B cell (primary cell): ENCODE measurements at regions not wholly inside any gene's neighbourhood (a gene's known extent, or its start where the extent isn't known, plus 50 kb on each side); places are given as distances from the start of the nearest gene placed in this dataset.

Source experiments
- ATAC-seq: fragments of 200-7000 bp; cut with Tn5 transposase; one replicate; pipeline ENCODE4 v1.10.0; 2021; ENCODE audit warnings: low read depth, mild to moderate bottlenecking, moderate number of reproducible peaks, moderate library complexity
- CTCF ChIA-PET: fragments of 350-600 bp; sonication (Branson Sonifier 250); formaldehyde crosslinking; loops from one replicate; lab custom pipeline; 2021; ENCODE audit warnings: antibody characterized with exemption, inconsistent platforms; lab: Charles Lee
- POLR2A ChIA-PET: fragments of 350-600 bp; sonication (Branson Sonifier 250); formaldehyde crosslinking; loops from one replicate; lab custom pipeline; 2021; ENCODE audit warnings: antibody characterized with exemption; lab: Charles Lee
- DNase-seq: peaks from one replicate; pipeline ENCODE4 v3.0.0; 2013
- H2AFZ ChIP-seq: 2 replicates; pipeline ENCODE4 v1.6.1; 2012; ENCODE audit warnings: mild to moderate bottlenecking, low read depth, low read length; ENCODE audit not compliant: insufficient read depth, poor library complexity, severe bottlenecking
- H3K27ac ChIP-seq, 2 donors: 1 replicate in 1 of 2; 2 replicates in 1 of 2; pipeline ENCODE4 v1.5.1; 2012 to 2013; ENCODE audit warnings: low read length in 2 of 2, mild to moderate bottlenecking in 2 of 2, moderate library complexity in 1 of 2
- H3K27me3 ChIP-seq, 4 experiments: fragments of 200-600 bp in 1 of 4; sonication (generic) in 1 of 4; replicated peaks in 1 of 4; 1 replicate in 2 of 4; 2 replicates in 2 of 4; pipeline versions ENCODE4 v1.6.1 to v1.7.0; 2013 to 2016; ENCODE audit warnings: low read length in 3 of 4, mild to moderate bottlenecking in 2 of 4, mixed read lengths in 1 of 4, moderate library complexity in 1 of 4; ENCODE audit not compliant: insufficient read depth in 4 of 4, control insufficient read depth in 3 of 4; ENCODE audit errors: control extremely low read depth in 1 of 4
- H3K36me3 ChIP-seq, 2 experiments: replicated peaks in 1 of 2; 1 replicate in 1 of 2; 2 replicates in 1 of 2; pipeline versions ENCODE4 v1.6.1 to v1.7.1; 2013; ENCODE audit warnings: low read length in 1 of 2; ENCODE audit not compliant: insufficient read depth in 2 of 2, control insufficient read depth in 1 of 2; ENCODE audit errors: control extremely low read depth in 1 of 2, extremely low read depth in 1 of 2
- H3K4me1 ChIP-seq, 2 donors: fragments of 200-600 bp in 1 of 2; sonication (generic) in 1 of 2; 1 replicate in 1 of 2; 2 replicates in 1 of 2; pipeline versions ENCODE4 v1.5.1 to v1.6.1; 2013 to 2017; ENCODE audit warnings: low read length in 2 of 2; ENCODE audit not compliant: control insufficient read depth in 2 of 2, insufficient read depth in 2 of 2
- H3K4me2 ChIP-seq: replicated peaks from 2 replicates; pipeline ENCODE3; 2012; ENCODE audit warnings: mild to moderate bottlenecking, low read depth, low read length; ENCODE audit not compliant: poor library complexity, severe bottlenecking
- H3K4me3 ChIP-seq, 5 experiments: fragments of 200-600 bp in 1 of 5; sonication (generic) in 1 of 5; 1 replicate in 3 of 5; 2 replicates in 2 of 5; pipeline versions ENCODE4 v1.5.1 to v1.7.0; 2011 to 2016; ENCODE audit warnings: low read length in 4 of 5, mild to moderate bottlenecking in 4 of 5, low read depth in 2 of 5, control low read depth in 1 of 5, moderate library complexity in 1 of 5; ENCODE audit not compliant: insufficient read depth in 1 of 5; ENCODE audit errors: control extremely low read depth in 1 of 5, extremely low read depth in 1 of 5
- H3K79me2 ChIP-seq: fragments of 200-600 bp; sonication (generic); one replicate; pipeline ENCODE4 v1.6.0; 2016; ENCODE audit warnings: low read length; ENCODE audit not compliant: control insufficient read depth, insufficient read depth
- H3K9ac ChIP-seq: fragments of 200-600 bp; sonication (generic); 2 replicates; pipeline ENCODE4 v1.6.1; 2017; ENCODE audit warnings: mild to moderate bottlenecking, low read length, moderate library complexity
- H3K9me3 ChIP-seq, 3 donors: one replicate each; pipeline versions ENCODE4 v1.6.1 to v1.7.1; 2013; ENCODE audit warnings: low read length in 2 of 3; ENCODE audit not compliant: control insufficient read depth in 2 of 3, insufficient read depth in 1 of 3; ENCODE audit errors: control extremely low read depth in 1 of 3
- H4K20me1 ChIP-seq: 2 replicates; pipeline ENCODE4 v1.6.0; 2012; ENCODE audit warnings: mild to moderate bottlenecking, low read length; ENCODE audit not compliant: insufficient read depth, control insufficient read depth, poor library complexity, severe bottlenecking
- H3K27ac Mint-ChIP-seq: one replicate; pipeline ENCODE4 v1.8.0; 2021; ENCODE audit warnings: mixed read lengths
- H3K27me3 Mint-ChIP-seq: one replicate; pipeline ENCODE4 v1.8.0; 2021; ENCODE audit warnings: mixed read lengths
- H3K4me1 Mint-ChIP-seq: one replicate; pipeline ENCODE4 v1.8.0; 2021; ENCODE audit warnings: mixed read lengths
- H3K4me3 Mint-ChIP-seq: one replicate; pipeline ENCODE4 v1.8.0; 2021; ENCODE audit warnings: mixed read lengths
- H3K9me3 Mint-ChIP-seq: one replicate; pipeline ENCODE4 v1.8.0; 2022; ENCODE audit warnings: mixed read lengths; ENCODE audit not compliant: insufficient read depth
- EZH2 ChIP-seq: IDR thresholded peaks from 2 replicates; pipeline ENCODE4 v1.6.1; 2012; ENCODE audit warnings: borderline replicate concordance, low read depth, mild to moderate bottlenecking, moderate library complexity, low read length; ENCODE audit not compliant: insufficient read depth, poor library complexity, severe bottlenecking
- WGBS: methylation state at CpG from one replicate; pipeline ENCODE4 v1.1.5; 2013; ENCODE audit warnings: missing lambda C conversion rate; ENCODE audit not compliant: insufficient coverage; 5-methylcytosine and 5-hydroxymethylcytosine counted together
- intact Hi-C: fragments of 100-400 bp; cut with micrococcal nuclease; formaldehyde crosslinking; loops from one replicate; pipeline ENCODE4 v1.10.0; 2022
- TF ChIP-seq, protein P1 (sequence below): fragments of 200-600 bp; IDR thresholded peaks from one replicate; pipeline ENCODE4 v1.8.0; 2022; ENCODE audit warnings: antibody characterized with exemption, mild to moderate bottlenecking

- Mint-ChIP-seq H3K9me3 (no peaks in the 10 kb centered on the region), H3K4me3 (no peak overlapping the region), H3K27ac (no peak overlapping the region), H3K4me1 (peaks cover 34% of the 10 kb centered on the region), H3K27me3 (no peaks in the 10 kb centered on the region)
- H3K36me3 ChIP-seq: no peaks in the 10 kb centered on the region
- H3K27ac ChIP-seq: no peak overlapping the region
- H4K20me1 ChIP-seq: peaks cover 5% of the 10 kb centered on the region
- TF ChIP-seq, protein P1, sequence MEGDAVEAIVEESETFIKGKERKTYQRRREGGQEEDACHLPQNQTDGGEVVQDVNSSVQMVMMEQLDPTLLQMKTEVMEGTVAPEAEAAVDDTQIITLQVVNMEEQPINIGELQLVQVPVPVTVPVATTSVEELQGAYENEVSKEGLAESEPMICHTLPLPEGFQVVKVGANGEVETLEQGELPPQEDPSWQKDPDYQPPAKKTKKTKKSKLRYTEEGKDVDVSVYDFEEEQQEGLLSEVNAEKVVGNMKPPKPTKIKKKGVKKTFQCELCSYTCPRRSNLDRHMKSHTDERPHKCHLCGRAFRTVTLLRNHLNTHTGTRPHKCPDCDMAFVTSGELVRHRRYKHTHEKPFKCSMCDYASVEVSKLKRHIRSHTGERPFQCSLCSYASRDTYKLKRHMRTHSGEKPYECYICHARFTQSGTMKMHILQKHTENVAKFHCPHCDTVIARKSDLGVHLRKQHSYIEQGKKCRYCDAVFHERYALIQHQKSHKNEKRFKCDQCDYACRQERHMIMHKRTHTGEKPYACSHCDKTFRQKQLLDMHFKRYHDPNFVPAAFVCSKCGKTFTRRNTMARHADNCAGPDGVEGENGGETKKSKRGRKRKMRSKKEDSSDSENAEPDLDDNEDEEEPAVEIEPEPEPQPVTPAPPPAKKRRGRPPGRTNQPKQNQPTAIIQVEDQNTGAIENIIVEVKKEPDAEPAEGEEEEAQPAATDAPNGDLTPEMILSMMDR: no peak
- TF ChIP-seq EZH2: no peak
- no peak for ATAC-seq
- H3K27me3 ChIP-seq: no peaks in the 10 kb centered on the region
- no peak overlapping the region for H3K4me3 ChIP-seq
- 98% methylated on average over 6 of the region's 6 CpGs for whole genome bisulfite sequencing
- H3K4me2 ChIP-seq: no peak overlapping the region
- H3K9me3 ChIP-seq: no peaks in the 10 kb centered on the region
- ChIA-PET POLR2A (no interaction called here), CTCF (no interaction called here)
- no peaks in the 10 kb centered on the region for H3K4me1 ChIP-seq
- peaks cover 32% of the 10 kb centered on the region for H3K79me2 ChIP-seq
- no peak overlapping the region for H2AFZ ChIP-seq
- intact Hi-C loops: no loop called here
- no peak for DNase-seq
- no peak overlapping the region for H3K9ac ChIP-seq
These were observed 204.8 kb downstream of the KLF12 start for GRCh38 chr13:73929287-73929932.

DNA sequence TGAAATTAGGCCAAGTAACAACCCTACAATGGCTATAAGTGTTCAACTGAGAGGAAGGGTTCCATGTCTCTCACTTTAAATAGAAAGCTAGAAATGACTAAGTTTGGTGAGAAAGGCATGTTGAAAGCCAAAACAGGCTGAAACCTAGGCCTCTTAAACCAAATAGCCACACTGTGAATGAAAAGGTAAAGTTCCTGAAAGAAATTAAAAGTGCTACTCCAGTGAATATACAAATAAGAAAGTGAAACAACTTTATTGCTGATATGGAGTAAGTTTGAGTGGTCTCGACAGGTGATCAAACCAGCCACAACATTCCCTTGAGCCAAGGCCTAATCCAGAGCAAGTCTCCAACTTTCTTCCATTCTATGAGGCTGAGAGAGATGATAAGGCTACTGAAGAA lies 209.6 kb downstream of the KLF12 start:
- H3K4me3 Mint-ChIP-seq: no peak overlapping the region
- intact Hi-C loops: no loop called here
- CTCF ChIA-PET: no interaction called here

More for the DNA sequence above, 209.6 kb downstream of the KLF12 start:
- peaks cover 45% of the 10 kb centered on the region for H3K79me2 ChIP-seq
- no peaks in the 10 kb centered on the region for H3K4me1 ChIP-seq
- Mint-ChIP-seq H3K27me3 (no peaks in the 10 kb centered on the region), H3K4me1 (peaks cover 25% of the 10 kb centered on the region), H3K9me3 (no peaks in the 10 kb centered on the region), H3K27ac (no peak overlapping the region)
- no peak for TF ChIP-seq EZH2
- TF ChIP-seq, protein P1: no peak
- no peaks in the 10 kb centered on the region for H3K36me3 ChIP-seq
- no peak overlapping the region for H3K27ac ChIP-seq
- H3K9me3 ChIP-seq: no peaks in the 10 kb centered on the region
- no peak overlapping the region for H3K9ac ChIP-seq
- H3K4me3 ChIP-seq: no peak overlapping the region
- H2AFZ ChIP-seq: no peak overlapping the region
- ATAC-seq (no peak), DNase-seq (no peak)
- no peaks in the 10 kb centered on the region for H3K27me3 ChIP-seq
- POLR2A ChIA-PET: no interaction called here
- no peak overlapping the region for H3K4me2 ChIP-seq
- peaks cover 10% of the 10 kb centered on the region for H4K20me1 ChIP-seq
- no CpG with 5 or more reads among the region's 1 CpG for WGBS
